ENCODE measurements at regions not wholly inside any gene's neighbourhood (a gene's known extent, or its start where the extent isn't known, plus 50 kb on each side); places are given as distances from the start of the nearest gene placed in this dataset.
"Not testable (repeated sequence)": the region's sequence is repeated elsewhere in the genome, so short reads cannot be mapped to it uniquely, and the experiment has no call there.

- not testable (repeated sequence) for DNase-seq (ENCODE audit: low read depth)
Observed at GRCh38 chr15:85196697-85197096, 183.7 kb upstream of the AKAP13 start.

GRCh38 chr15:85197582-85197981 is 182.8 kb upstream of the AKAP13 start:
- DNase-seq (ENCODE audit: low read depth), result not testable (repeated sequence)

GRCh38 chr15:85198432-85198831 is 182.0 kb upstream of the AKAP13 start:
- not testable (repeated sequence) for DNase-seq (ENCODE audit: low read depth)

- DNase-seq (ENCODE audit: low read depth), result not testable (repeated sequence)
Observed at GRCh38 chr15:85200215-85200614, 180.2 kb upstream of the AKAP13 start.

- DNase-seq (ENCODE audit: low read depth), result not testable (repeated sequence)
Observed at GRCh38 chr15:85201118-85201793, 179.1 kb upstream of the AKAP13 start.

DNA sequence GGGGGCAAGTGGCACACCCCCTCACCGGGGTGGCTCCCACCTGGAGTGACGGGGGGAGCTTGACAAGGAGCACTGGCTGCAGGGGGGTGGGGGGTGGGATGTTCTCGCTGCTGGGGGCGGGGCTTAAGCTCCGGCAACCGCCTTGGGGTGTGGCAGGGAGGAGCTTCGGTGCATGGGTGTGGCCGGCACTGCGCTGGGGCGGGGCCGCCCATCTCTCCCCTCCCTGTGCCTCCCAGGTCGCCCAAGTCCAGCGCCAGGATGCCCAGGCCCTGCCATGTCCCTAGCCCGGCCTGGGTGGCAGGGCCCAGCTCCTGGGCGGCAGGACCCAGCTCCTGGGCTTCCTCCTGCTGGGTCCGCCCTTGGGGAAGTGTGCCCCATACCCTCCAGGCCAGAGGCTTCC is 175.9 kb upstream of the AKAP13 start:
- not testable (repeated sequence) for DNase-seq (ENCODE audit: low read depth)

DNA sequence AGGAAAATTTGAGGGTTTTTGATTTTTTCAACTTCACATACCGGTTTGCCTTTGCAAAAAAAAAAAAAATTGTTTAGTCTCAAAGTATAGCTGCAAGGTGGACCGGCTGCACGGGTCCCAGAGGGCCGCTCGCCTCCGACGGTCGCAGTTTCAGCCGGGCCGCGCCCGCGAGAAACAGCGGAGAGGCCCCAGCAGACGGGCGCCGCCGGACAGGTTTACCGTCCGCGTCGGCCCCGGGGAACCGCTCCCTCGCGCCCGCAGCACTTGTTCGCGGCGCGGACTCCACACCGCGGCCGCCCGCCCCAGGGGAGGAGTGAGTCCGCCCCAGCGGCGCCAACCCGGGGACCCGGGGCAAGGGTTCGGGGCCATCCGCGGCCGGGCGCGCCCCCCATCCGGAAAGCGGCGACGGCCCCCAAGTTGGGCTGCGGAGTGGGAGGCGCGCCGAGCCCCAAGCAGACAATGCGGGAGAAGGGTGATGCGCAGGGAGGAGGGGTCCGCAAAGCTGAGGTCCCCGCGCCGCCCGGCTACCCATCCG is 146.5 kb upstream of the AKAP13 start:
- DNase-seq (ENCODE audit: low read depth), result not testable (repeated sequence)

DNA sequence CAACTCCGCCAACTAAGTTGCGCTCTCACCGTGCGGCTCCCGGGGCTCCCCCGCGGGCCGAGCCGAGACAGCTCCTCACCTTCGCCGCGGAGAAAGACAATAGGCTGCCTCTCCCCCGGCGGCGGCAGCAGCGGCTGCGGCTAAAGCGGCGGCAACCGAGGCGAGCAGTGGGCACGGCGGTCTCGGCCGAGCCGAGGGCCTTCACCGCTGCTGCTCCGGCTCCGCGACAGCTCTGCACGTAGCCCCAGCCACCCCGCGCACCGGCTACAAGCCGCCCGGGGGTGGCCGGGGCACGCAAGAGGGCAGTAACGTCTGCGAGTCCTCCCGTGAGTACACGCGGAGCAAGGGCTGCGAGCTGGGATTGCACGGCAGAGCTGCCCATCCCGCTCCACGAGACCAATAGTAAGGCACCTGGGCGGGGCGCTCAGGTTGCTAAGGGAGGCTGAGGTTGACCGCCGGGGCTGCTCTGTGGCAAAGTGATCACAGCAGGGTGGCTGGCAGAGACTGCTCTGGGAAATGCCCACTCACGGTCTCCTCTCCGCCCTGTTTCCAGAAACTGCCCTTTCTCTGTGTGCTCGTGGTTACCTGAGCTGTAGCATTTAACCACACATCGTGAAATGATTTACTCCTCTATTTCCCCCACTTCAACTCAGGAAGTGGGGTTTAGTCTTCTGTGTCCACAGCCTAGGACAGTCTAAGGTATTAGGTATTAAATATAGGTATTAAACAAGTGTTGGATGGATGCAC is 145.8 kb upstream of the AKAP13 start:
- not testable (repeated sequence) for DNase-seq (ENCODE audit: low read depth)

DNA sequence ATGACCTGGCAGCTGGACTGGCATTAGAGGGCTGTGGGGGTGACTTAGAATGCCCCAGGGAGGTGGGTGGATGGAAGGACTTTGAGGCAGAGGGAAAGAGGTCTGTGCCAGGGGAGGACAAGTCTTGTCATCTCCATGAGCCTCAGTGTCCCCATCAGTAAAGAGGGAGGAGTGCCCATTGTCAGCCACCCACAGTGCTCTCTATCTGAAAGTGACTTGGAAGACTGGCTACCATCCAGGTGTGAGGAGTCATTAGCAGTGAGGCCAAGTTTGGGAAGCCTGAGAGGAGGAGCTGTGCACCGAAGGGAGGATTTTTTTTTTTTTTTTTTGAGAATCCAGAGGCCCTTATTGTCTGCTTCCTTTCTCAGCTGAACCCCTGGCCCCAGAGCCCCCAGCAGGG is 136.3 kb upstream of the AKAP13 start:
- not testable (repeated sequence) for DNase-seq (ENCODE audit: low read depth)

DNA sequence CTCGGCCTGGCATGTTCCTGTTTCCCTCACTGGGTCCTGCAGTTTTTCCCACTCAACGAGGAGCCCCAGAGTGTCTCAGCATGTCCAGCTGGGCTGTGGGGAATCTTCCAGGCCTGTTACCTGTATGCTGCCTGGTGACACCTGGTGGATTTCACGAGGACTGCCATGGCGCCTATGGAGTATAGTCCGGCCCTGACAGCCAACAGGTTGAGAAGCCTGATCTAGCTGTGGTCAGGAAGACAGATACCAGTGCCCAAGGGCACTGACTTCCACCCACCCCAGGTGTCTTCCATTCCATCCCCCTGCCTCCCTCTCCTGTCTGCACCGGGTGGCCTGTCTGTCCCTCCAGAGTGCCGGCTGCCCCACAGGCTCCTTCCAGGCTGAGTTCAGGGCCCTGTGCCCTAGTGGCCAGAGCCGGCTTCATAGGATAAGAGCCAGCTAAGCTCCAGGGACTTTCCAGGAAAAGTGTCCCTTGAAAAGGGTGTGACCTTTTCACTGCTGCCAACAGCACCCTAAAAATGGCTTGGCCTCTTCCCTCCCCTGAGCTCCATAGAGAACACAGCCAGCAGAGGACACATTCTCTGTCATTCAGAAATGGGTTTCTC is 129.4 kb upstream of the AKAP13 start:
- not testable (repeated sequence) for DNase-seq (ENCODE audit: low read depth)

- not testable (repeated sequence) for DNase-seq (ENCODE audit: low read depth)
Observed at GRCh38 chr15:85253196-85253915, 127.0 kb upstream of the AKAP13 start.

GRCh38 chr15:85254961-85255360 is 125.4 kb upstream of the AKAP13 start:
- not testable (repeated sequence) for DNase-seq (ENCODE audit: low read depth)

DNA sequence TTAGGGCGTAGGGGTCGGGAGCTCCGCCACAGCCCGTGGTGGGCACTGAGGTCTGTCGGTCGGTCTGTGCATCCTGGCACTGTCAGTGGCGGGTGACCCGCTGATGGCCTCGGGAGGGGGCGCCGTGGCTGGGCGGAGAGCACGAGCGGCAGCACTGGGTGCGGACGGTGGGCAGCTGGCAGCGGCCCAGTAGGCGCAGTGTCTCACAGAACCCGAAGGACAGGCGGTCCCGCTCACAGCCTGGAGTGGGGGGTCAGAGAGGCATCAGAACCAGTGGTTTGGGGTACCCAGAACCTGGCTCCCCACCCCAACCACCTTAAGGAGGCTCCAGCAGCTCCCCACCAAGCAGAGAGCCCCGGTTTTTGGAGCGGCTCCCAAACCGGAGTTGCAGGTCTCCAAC is 124.9 kb upstream of the AKAP13 start:
- not testable (repeated sequence) for DNase-seq (ENCODE audit: low read depth)

- DNase-seq (ENCODE audit: low read depth), result not testable (repeated sequence)
Observed at GRCh38 chr15:85256009-85256997, 124.1 kb upstream of the AKAP13 start.

- DNase-seq (ENCODE audit: low read depth), result not testable (repeated sequence)
Observed at GRCh38 chr15:85258062-85258445, 122.3 kb upstream of the AKAP13 start.

DNA sequence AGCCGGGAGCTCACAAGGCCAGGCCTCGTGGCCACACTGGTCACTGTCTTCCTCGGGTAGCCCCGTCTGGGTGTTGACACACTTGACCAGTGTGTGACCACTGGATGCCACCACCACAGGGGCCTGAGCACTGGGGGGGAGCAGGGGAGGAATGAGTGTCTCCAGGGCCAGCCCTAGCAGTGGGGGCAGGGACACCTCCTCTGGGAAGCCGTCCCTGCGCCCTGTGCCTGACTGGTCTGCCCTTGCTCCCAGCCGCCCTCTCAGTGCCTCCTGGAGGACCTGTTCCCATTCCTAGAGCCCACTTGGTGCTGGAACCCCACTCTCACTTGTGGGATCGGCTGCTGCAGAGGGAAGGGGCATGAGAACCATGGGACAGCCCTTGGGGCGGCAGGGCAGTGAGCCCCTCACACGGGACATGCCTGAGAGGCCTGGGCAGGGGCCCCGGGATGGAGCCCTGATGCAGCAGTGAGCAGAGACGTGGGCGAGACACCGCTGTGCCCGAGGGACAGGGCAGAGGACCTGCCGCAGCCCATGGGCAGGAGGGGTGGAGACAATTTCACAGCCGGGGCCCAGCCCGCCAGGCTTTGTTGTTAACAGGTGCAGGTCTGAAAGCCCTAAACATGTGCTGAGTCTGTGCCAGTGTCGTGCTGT is 121.7 kb upstream of the AKAP13 start:
- DNase-seq (ENCODE audit: low read depth), result not testable (repeated sequence)

DNA sequence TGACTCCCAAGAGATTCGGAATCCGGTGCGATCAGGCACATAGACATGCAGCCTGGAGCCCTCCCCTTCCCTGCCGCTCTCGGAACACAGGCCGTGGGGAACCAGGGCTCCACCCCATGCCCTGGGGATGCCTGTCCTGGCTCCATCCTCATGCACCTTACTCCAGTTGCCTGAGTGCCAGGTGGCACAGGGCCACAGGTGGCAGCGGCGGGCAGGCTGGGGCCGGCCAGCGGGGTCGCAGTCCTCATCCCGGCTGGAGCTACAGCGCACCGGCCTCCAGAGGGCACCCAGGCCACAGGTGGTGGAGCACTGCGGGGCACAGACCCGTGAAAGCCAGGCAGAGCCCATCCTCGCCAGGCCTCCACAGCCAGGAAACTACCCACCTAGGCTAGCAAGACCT is 119.9 kb upstream of the AKAP13 start:
- not testable (repeated sequence) for DNase-seq (ENCODE audit: low read depth)

DNA sequence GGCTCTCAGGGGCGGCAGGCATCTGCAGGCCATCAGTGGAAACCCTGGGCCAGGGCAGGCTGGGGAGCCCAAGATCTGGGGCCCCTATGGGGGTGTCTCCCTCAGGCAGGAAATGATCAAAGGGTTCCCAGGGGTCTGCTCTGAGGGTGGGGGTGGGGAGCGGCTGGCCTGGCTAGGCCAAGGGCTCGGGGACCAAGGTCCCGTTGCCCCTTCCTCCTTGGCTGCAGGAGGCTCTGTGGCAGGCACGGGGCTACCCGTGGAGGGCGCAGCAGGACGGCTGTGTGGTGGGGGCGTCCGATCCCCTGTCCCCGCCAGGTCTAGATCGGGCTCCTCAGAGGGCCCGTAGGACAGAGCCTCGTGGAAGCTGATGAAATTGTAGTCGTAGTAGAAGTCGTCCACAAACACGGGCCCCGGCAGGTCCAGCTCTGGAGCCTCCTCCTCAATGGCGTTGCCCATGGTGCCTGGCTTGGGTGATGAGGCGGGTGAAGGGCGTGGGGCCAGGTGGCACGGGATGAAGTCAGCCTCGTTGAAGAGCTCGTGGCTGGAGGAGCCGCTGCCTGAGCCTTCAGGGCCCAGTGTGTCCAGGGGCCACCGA is 117.8 kb upstream of the AKAP13 start:
- not testable (repeated sequence) for DNase-seq (ENCODE audit: low read depth)

DNA sequence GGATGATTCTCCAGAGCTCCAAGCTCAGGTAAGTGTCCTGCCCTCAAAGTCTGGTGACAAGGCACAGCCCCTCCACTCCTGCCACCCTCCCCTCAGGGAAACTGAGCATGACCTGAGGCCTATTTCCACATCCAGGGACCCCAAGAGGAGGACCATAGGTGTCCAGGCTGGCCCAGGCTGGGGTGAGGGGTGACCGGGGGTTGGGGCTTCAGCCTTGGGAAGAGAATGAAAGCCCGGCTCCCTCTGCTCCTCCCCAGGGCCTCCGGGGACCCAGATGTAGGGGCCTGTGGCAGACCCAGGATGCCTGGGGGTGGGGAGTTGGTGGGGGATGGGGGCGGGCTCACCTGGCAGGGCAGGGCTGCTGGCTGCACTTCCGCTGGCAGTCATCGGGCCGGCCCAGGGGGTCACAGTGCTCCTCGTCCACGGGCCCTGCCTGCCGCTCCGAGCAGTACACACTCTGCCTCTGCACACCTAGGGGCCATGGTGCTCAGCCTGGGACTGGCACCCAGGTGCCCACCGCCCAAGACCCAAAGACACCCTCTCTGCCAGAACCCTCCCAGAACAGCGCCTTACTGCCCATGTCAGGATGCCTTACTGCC is 116.5 kb upstream of the AKAP13 start:
- DNase-seq (ENCODE audit: low read depth), result not testable (repeated sequence)
